ENCODE measurements at regions not wholly inside any gene's neighbourhood (a gene's known extent, or its start where the extent isn't known, plus 50 kb on each side); places are given as distances from the start of the nearest gene placed in this dataset.

DNA sequence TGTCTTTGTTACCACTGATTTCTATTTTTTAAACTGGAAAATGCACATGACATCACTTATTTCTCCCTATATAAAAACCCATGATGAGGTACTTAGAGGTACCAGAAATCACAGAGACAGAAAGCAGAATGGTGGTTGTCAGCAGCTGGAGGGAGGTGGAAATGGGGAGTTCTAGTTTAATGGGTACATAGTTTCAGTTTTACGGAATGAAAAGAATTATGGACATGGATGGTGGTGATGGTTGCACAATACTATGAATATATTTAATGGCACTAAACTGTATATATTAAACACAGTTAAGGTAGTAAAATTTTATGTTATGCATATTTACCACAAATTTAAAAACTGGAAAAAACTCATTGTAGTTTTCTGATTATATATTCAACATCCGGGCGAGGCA, 50.5 kb upstream of the CPEB4 start:
- Mint-ChIP-seq H3K4me1 (no peaks in the 10 kb centered on the region), H3K9me3 (no peaks in the 10 kb centered on the region), H3K4me3 (no peak overlapping the region), H3K27ac (no peak overlapping the region), H3K27me3 (no peaks in the 10 kb centered on the region)
- DNase-seq (no peak), ATAC-seq (no peak)

All from stimulated activated naive CD8-positive, alpha-beta T cell treated with anti-CD3 and anti-CD28 coated beads, Interleukin-15, amount 100 ng/mL, for 72 hours (primary cell).